LoVo (cell line): ENCODE measurements at regions not wholly inside any gene's neighbourhood (a gene's known extent, or its start where the extent isn't known, plus 50 kb on each side); places are given as distances from the start of the nearest gene placed in this dataset.
"Not testable (repeated sequence)": the region's sequence is repeated elsewhere in the genome, so short reads cannot be mapped to it uniquely, and the experiment has no call there.

Experiments used
- DNase-seq: peaks from one replicate; pipeline ENCODE4 v3.0.0-alpha.2; 2016; ENCODE audit warnings: low spot score

DNA sequence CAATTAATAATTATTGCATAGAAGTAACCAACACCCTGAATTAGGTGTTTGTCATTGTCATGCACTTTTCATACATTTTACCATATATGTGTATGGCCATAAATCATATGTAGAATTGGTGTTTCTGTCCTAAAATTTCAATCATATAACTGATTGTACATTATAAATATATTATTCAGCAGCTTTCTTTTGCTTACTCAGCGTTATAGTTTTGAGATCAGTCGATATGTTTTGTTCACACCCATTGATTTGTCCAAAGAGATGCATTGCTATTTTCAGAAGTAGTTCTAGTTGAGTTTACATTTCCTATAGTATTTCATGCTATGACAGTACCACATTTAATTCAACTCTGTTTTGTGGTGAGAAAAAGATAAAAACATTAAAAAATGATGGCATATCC is 50.5 kb upstream of the PARP4 start:
- DNase-seq, result no peak

DNA sequence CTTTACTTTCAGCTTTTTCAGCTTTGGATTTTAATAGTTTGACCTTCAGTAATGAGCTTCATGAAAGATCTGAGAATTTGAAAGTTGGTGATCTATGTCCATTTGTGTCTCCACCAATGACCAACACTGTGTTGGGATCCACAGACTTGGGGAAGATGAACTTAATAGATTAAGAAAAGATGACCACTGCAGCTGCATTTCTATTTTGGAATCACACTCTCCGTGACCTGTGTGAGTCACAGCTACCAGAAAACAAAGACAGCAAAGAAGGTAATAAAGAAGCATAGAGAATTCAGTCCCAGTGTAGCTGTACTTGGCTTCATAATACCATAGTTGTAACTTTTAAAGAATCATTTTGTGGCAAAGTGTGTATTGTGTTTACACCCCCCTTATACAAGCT is 51.4 kb upstream of the PARP4 start:
- DNase-seq, result not testable (repeated sequence)

DNA sequence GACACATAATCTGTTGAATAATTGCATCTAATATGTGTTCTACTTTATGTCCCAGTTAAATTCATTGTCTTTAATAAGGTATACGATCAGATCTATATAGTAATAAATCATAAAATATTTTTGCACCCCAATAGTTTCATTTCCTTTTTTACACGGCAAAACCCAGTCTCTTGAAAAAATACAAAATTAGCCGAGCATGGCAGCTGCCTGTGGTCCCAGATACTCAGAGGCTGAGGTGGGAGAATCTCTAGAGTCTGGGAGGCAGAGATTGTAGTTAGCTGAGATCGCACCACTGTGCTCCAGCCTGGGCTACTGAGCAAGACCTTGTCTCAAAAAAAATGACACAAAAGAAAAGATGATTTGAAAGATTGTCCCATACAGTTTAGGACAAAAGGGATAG is 52.3 kb upstream of the PARP4 start:
- DNase-seq, result no peak

DNA sequence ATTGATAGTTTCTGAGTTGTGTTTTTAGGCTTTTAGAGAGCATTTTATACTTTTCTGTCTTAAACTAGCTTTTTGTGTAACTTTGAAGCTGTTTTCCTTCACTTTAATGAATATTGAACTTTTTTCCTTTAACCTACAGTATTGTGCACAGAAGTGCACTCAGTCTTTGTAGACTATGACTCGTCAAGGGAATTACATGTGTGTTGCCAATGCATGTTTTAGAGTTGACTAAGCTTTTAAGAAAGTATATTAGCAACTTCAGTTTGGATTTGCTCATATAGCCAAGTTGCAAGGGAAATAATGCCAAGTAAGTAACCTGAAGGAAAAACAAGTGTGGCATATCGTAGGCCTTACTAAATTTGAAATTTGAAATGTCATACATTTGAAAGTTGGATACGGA is 55.0 kb upstream of the PARP4 start:
- DNase-seq, result peak; percentile 31

DNA sequence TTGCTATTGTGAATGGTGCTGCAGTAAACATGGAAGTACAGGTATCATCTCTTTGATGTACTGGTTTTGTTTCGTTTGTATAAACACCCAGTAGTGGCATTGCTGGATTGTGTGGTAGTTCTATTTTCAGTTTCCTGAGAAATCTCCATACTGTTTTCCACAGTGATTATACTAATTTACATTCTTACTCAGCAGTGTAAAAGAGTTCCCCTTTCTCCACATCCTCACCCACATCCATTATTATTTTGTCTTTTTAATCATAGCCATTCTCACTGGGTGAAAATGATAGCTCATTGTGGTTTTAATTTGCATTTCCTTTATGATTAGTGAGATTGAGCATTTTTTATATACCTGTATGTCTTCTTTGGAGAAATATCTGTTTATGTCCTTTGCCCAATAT is 62.3 kb upstream of the PARP4 start:
- no peak for DNase-seq

DNA sequence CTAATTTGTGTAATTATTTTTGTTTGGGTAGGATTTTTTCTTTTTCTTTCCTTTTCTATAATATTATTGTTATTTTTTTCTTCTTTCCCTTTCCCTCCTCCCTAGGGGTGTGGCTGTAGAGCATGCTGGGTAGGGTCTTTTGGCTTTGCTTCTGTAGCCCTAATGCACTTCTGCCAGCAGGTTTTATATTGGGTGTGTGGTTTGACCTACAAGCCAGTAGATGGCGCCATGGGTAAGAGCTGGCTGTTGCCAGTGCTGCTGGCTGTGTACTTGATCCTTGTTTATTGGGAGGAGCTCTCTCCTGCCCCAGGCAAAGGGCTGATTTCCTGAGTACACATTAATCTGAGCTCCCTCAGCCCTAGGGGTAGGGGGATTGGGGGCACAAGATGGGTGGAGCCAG is 67.7 kb upstream of the PARP4 start:
- not testable (repeated sequence) for DNase-seq

DNA sequence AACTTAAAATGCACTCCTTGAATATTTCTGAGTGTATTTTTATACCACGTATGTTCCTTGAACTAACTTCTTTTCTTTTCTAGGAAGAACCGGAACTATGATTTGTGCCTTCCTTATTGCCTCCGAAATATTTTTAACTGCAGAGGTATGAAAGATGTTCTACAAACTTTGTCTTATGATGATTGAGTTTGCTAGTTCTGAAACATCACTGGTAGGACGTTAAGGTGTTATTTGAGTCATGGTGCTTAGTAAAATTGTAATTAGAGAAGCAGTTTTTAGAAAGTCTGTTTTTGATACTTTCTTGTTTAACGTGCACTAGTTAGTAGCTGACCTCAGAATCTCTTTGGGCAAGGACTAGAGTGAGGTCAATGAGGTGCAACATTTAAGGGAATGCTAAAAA is 69.0 kb upstream of the PARP4 start:
- not testable (repeated sequence) for DNase-seq

DNA sequence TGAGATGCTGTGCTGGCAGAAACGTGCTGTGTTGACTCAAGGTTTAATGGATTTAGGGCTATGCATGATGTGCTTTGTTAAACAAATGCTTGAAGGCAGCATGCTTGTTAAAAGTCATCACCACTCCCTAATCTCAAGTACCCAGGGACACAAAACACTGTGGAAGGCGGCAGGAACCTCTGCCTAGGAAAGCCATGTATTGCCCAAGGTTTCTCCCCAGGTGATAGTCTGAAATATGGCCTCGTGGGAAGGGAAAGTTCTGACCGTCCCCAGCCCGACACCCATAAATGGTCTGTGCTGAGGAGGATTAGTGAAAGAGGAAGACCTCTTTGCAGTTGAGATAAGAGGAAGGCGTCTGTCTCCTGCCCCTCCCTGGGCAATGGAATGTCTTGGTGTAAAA is 79.1 kb upstream of the PARP4 start:
- peak; percentile 16 for DNase-seq

DNA sequence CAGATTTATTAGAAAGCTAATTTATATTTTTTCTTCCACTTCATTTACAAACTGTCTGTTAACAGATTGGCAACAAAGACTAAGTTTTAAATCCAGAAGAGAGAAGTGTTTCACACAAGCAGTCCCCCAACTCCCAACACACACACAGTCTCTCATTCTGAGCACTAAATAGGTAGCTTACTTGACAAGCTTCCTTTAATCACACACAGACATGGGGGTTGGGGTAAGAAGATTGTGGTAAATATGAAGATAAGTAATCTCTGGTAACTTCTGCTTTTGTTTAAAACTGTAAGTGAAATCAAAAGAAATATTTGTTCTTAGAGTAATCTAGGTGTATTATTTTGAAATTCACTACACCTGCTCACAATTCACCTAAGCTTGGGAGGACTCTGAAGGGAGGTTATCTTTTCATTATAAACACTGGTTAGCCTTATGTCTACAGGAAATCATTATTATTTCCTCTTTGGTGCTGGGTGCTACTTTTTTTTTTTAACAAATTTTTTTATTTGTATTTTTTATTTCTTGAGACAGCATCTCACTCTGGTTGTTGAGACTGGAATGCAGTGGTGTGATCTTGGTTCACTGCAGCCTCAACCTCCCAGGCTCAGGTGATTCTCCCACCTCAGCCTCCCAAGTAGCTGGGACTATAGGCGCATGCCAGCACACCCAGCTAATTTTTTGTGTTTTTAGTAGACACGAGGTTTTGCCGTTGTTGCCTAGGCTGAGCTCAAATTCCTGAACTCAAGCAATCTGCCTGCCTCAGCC is 82.1 kb upstream of the ATP12A start:
- DNase-seq, result not testable (repeated sequence)

DNA sequence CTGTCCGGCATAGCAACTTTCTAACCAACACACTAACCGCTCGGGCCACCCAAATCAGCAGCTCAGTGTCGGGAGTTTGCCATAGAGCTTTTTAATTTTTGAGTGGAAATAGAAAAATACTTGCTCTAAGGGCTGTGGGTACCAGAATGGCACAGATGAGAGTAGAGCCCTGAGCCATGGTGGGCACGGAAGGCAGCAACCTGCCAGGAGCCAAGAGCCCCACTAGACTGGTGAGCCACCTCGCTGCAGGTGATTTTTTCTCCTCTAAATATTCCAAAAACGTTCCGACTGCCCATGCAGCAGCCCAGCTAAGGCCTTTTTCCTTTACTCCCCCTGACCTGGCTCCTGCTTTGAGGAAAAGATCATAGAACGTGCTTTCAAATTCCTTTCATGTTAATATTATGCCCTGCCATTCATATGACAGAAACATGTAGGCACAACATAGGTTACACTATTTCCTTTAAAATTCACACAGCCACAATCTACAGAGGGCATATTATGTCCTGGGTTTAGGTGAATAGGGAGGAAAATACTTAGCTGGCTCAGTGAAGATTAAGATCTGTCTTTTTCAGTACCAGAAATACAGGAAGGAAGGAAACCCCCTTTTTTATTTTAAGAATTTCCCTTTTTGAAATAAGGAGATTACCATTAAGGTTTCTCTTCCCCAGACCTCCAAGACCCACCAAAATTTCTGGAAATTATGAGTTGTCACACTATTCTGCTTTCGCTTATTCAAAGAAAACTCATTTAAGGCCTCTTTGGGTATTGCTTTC is 81.0 kb upstream of the ATP12A start:
- not testable (repeated sequence) for DNase-seq

DNA sequence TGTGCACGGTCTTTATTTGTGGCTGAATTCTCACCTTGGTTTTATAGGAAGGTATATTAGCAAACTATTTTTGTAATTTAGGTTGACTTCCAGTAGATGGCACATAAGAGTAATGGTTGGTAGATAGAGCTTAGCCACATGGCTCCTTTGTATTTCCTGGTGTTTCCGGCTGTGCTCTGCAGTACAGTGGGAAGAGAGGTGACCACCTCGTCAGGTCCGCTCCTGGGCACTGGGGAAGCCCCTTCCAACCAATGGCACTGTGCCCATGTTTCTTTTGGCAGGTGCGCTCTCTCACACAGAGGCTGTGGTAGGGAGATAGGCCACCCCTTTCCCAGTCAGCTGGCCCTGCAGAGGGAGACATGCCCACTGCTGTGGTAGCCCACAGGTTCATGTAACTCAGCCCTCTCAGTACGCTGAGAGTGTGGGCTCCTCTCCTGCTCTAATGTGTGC is 74.3 kb upstream of the ATP12A start:
- peak; percentile 40 for DNase-seq

DNA sequence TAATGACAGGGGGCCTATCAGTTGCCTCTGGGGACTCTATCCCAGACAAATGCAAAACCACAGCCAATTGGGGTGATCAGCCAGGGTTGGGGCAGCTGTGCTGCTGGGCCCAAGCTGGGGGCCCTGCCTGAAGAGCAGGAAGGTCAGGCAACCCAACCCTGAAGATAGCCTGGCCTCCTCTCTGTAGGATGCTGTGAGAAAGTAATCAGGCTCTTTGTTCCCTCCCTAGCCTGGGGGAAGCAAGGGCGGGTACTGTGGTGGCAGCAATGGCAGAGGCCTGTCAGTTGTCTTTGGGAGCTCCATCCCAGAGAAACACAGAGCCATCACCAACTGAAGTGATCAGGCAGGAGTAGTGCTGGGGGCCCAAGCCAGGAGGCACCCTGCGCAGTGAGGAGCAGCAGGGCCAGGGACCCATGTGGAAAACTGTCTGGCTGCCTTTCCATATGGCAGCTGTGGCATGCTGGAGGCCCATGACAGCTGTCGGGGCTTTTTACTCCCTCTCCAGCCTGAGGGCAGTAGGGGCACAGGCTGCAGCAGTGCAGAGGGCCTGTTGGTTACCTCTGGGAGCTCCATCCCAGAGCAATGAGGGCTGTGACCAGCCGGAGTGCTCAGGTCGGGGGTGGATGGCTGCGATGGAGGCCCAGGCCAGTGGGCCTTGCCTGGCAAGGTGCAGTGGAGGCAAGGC is 73.6 kb upstream of the ATP12A start:
- DNase-seq, result no peak

DNA sequence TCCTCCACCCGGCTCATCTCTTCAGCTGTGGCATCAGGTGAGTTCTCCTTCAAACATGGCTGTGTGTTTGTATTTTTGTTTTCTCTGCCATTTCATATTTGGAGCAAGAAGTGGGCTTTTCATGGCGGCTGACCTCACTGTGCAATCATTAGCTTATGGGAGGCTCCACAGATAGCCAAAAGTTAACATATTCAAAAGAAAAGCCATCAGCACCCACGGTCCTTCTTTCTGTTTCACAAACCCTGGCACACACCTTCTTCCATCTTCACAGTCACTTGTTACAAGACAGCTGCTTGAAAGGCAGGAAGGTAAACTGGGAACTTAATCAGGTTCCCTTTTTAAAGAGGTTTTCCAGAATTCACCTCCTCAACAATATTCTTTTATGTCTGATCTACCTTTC is 69.3 kb upstream of the ATP12A start:
- DNase-seq, result no peak

DNA sequence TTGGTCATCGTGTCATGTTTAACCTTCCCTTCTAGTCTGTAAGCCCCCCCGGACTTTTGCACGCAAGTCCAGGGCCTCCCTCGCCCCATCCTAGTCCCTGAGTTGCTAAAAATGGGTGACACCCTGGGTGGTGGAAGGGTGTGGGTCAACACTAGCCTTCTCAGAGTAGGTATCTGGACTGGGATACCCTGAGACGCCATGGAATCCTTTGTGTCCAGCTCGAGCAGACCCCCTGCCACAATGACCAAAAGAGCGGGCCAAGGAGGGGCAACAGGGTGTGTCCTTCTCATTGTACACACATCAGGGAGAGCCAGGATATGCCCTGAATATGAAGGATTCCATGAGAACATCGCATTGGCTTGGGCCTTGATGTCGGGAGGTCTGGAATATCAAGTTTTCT is 67.5 kb upstream of the ATP12A start:
- DNase-seq, result no peak

DNA sequence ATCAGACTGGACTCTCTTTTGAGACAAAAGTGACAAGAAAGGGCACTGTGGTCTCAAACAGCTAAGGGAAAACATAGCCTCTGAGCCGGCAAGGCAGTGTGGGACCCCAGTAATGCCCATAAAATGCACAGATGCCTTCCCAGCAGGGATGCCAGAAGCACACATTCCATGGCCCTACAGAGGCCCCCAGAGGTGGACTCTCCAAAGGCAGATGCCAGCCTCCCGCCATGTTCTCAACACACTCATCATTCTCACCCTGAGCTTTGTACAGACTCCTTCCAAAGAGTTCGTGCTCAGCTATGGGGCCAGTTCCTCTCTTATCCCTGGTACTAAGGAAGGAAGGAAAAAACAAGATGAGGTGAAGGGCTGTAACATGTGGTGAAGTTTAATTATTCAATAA is 67.1 kb upstream of the ATP12A start:
- DNase-seq, result no peak

DNA sequence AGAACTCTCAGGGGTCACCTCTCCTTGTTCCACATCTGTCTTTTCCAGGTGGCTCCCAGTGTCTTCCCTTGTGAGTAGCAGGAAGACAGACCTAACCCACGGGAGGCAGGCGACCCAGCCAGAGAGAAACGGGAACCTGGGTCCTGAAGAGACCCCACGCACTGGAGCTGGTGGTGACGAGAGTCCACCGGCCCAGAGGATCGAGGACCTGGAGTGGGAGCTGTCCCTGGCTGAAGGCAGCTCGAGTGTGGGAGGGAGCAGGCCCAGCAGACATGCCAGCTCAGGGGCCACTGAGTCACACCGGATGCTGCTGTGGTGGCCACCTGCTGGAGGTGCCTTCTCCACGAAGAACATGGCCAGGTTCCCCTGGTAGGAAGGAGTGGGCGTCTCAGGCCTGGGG is 66.5 kb upstream of the ATP12A start:
- DNase-seq, result no peak

DNA sequence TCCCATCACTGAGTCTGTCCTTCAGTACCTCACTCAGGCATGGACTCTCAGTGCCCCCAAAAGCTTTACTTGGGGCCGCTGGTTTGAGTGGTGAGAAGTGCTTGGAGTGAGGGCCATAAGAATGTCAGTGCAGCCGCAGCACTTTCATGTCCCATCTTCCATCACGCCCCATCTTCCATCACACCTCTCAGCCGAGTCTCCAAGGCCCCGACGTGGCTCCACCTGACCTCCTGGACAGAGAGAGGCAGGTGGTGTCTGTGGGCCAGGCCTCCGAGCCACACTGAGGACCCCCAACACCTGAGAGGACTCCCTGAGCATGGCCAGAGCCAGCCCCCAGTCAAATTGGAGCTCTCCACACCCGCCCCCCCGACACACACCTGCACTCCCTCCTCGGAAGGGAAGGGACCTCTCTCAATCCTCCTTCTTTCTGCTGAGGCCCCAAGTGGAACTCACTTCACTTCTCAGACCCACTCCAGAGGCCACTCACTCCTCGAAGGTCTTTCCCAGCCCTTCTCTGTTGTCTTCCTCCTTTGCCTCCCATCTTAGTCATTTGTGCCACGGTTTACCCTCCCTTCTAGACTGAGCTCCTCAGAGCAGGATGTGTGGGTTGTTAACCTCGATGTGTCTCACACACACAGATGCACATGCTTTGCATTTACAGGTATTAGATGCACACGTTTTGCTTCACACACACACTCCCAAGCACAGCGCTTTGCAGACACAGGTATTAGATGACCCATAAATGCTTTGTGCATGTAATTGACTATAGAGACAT is 65.7 kb upstream of the ATP12A start:
- DNase-seq, result no peak

DNA sequence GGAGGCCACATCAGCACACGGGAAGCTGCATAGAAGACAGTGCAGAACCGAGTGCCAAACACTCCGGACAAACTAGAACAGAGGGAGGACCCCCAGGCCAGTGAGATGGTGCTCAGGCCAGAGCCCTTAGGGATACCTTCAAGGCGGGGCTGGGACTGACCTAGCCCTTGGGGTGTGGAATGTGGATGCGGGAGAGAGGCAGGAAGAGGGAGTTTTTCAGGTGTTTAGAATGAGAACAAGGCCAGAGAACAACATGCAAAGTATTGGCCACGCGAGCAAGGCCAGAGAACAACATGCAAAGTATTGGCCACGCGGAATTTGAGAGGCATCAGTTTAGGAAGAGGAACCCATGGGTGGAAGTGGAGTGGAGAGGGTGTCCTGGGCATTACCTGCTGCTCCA is 65.1 kb upstream of the ATP12A start:
- no peak for DNase-seq

DNA sequence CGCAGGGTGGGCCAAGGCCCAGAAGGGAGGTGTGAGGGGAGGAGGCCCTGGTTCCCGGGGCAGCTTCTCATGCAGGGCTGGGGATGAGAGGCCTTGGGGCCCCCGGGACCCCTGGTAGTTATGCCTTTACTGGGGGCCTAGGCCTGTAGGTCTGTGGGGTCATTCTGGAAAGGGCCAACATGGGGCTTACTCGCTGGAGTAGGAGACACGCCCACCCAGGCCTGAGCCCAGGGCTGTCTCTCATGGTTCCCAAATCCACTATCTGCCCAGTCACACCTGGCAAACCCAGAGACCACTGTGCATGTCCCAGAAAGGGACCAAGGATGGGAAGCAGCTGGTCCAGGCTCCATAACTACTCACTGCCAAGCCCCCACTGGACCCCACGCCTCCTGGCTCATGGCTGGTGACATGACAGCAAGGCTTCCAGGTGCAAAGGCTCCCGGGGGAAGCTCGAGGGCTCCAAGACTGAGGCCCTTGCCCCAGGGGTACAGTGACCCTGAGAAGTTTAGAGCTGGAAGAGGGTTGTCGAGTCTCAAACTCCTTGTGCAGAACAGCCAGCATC is 64.2 kb upstream of the ATP12A start:
- DNase-seq, result no peak

DNA sequence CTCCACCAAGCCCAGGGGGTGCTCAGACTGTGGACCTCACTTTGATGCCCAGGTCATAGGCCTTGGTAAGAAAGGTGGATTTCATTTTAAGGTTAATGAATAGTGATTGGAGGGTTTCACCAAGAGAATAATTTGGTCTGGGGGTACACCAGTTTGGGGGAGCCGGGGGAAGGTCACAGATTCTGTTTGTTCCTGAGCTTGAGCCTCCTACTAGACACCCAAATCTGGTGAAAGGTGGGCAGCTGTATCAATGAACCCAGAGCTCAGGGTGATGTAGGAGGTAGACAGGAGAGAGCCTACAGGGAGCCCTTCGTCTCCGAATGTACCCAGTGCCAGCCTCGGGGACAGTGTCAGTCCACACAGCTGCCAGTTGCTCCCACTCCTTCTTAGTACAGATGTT is 63.7 kb upstream of the ATP12A start:
- DNase-seq, result no peak

DNA sequence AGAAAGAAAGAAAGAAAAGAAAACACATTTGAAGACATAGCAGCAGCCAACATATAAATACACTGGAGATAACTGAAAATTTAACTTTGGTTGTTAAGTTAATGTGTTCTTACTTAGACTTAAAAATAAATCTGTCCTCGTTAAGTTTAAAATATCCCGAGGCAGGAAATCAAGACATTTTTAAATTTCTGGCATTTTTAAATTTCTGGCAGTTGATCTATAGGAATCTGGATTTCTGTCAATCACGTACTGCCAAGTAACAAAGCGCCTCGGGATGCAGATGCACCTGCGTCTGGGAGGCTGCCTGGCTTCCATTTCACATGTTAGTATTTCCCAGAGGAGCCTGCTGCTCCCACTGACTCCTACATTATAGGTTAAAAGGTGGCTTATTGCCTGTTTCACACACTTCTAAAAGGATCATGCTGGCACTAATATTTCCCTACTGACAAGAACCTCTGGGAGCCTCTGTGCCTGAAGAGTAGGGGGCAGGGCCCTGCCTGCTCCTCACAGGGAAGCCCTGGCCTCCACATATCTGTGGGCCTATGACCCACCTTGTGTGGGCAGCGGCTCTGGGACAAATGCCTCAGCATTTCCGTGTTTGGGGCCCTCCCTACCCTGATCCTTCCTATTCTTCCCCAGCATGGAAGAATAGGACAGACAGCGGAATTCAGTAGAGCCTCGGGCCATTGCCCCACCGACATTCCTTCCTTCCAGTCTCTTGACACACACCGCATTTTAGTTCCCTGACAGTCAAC is 62.8 kb upstream of the ATP12A start:
- DNase-seq, result no peak
